ENCODE measurements at regions not wholly inside any gene's neighbourhood (a gene's known extent, or its start where the extent isn't known, plus 50 kb on each side); places are given as distances from the start of the nearest gene placed in this dataset.

DNA sequence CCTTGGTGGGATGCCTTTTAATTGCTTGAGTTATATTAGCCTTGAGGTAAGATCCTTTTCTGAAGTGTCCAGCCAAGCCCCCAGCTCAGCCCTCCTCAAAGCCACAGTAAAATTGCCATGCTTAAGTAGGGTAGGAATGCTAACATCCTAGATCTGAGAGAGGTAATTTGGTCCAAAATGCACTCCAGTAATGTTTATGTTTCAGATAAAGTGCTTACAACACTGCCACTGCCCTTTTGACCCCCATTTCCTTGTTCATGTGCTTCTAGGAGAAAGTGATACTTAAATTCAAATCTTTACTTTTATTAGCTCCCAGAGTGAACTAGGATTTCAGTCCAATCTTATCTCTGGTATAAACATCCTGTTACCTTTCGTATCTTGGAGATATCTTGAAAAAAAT lies 318.0 kb downstream of the BMP2 start (continued):
- TF ChIP-seq TSHZ2 (CRISPR knock-in tag; IDR thresholded peaks at IDR 0.05) (no peak), ZFP30 (CRISPR knock-in tag; IDR thresholded peaks at IDR 0.05) (no peak), BACH2 (CRISPR knock-in tag; IDR thresholded peaks at IDR 0.05; ENCODE audit: borderline replicate concordance) (no peak), ESRRG (CRISPR knock-in tag; IDR thresholded peaks at IDR 0.05) (no peak)
- TF ChIP-seq, protein P1, sequence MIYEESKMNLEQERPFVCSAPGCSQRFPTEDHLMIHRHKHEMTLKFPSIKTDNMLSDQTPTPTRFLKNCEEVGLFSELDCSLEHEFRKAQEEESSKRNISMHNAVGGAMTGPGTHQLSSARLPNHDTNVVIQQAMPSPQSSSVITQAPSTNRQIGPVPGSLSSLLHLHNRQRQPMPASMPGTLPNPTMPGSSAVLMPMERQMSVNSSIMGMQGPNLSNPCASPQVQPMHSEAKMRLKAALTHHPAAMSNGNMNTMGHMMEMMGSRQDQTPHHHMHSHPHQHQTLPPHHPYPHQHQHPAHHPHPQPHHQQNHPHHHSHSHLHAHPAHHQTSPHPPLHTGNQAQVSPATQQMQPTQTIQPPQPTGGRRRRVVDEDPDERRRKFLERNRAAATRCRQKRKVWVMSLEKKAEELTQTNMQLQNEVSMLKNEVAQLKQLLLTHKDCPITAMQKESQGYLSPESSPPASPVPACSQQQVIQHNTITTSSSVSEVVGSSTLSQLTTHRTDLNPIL (CRISPR knock-in tag; IDR thresholded peaks at IDR 0.05; ENCODE audit: low read depth), result no peak

DNA sequence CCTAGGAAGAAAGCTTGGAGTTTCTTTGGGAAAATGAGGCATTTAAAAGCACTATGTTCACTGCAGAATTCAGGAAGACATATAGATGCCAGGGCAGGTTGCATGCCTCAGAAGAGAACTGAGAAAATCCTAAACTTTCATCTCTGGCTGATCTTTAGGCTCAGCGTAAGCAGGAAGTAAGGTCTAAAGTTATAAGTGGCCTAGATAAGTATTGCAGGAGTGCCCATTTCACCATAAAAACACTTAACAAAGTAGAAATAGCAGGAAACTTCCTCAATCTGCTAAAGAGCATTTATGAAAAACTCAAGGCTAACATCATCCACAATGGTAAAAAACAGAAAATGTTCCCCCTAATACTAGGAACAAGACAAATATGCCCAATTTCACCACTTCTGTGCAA lies 320.3 kb downstream of the BMP2 start:
- no peak for ATAC-seq
- no peak for TF ChIP-seq CSDC2 (CRISPR knock-in tag; IDR thresholded peaks at IDR 0.05)
- TF ChIP-seq TSHZ2 (CRISPR knock-in tag; IDR thresholded peaks at IDR 0.05), result no peak
- no peak for TF ChIP-seq ESRRG (CRISPR knock-in tag; IDR thresholded peaks at IDR 0.05)
- TF ChIP-seq ARNTL (CRISPR knock-in tag; IDR thresholded peaks at IDR 0.05; ENCODE audit: borderline replicate concordance, low read depth), result no peak
- TF ChIP-seq GLIS3 (CRISPR knock-in tag; IDR thresholded peaks at IDR 0.05), result no peak
- TF ChIP-seq, protein P2, sequence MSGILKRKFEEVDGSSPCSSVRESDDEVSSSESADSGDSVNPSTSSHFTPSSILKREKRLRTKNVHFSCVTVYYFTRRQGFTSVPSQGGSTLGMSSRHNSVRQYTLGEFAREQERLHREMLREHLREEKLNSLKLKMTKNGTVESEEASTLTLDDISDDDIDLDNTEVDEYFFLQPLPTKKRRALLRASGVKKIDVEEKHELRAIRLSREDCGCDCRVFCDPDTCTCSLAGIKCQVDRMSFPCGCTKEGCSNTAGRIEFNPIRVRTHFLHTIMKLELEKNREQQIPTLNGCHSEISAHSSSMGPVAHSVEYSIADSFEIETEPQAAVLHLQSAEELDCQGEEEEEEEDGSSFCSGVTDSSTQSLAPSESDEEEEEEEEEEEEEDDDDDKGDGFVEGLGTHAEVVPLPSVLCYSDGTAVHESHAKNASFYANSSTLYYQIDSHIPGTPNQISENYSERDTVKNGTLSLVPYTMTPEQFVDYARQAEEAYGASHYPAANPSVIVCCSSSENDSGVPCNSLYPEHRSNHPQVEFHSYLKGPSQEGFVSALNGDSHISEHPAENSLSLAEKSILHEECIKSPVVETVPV (CRISPR knock-in tag; IDR thresholded peaks at IDR 0.05), result no peak

DNA sequence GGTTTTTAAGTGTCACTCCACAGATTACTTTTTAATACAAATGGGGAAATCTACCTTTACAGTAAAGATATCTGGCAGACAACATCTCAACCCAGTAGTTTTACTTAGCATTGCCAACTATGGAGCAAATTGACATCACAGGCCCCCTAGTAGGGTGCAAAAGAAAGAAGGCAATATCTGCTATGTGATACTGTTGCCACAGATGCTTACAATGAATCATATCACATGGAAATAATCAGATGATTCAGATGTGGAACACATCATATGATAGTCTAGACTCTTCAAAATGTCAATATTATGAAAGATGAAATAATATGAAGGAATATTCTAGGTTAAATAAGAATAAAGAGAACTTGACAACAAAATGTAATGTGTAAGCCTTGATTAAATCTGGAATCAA lies 322.5 kb downstream of the BMP2 start:
- no peak for ATAC-seq
- TF ChIP-seq, protein P3, sequence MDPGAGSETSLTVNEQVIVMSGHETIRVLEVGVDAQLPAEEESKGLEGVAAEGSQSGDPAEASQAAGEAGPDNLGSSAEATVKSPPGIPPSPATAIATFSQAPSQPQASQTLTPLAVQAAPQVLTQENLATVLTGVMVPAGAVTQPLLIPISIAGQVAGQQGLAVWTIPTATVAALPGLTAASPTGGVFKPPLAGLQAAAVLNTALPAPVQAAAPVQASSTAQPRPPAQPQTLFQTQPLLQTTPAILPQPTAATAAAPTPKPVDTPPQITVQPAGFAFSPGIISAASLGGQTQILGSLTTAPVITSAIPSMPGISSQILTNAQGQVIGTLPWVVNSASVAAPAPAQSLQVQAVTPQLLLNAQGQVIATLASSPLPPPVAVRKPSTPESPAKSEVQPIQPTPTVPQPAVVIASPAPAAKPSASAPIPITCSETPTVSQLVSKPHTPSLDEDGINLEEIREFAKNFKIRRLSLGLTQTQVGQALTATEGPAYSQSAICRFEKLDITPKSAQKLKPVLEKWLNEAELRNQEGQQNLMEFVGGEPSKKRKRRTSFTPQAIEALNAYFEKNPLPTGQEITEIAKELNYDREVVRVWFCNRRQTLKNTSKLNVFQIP (CRISPR knock-in tag; IDR thresholded peaks at IDR 0.05; ENCODE audit: borderline replicate concordance, low read depth), result no peak
- no peak for TF ChIP-seq ESRRG (CRISPR knock-in tag; IDR thresholded peaks at IDR 0.05)
- TF ChIP-seq BACH2 (CRISPR knock-in tag; IDR thresholded peaks at IDR 0.05; ENCODE audit: borderline replicate concordance), result no peak
- no peak for TF ChIP-seq TSHZ2 (CRISPR knock-in tag; IDR thresholded peaks at IDR 0.05)
- no peak for TF ChIP-seq GLIS3 (CRISPR knock-in tag; IDR thresholded peaks at IDR 0.05)
- TF ChIP-seq ZNF565 (CRISPR knock-in tag; conservative IDR thresholded peaks at IDR 0.05; ENCODE audit: low read depth), result no peak
- TF ChIP-seq, protein P2 (CRISPR knock-in tag; IDR thresholded peaks at IDR 0.05), result no peak
- TF ChIP-seq TCF4 (CRISPR knock-in tag; IDR thresholded peaks at IDR 0.05; ENCODE audit: borderline replicate concordance), result no peak
- no peak for TF ChIP-seq ZNF70 (CRISPR knock-in tag; IDR thresholded peaks at IDR 0.05)
- TF ChIP-seq RARB (CRISPR knock-in tag; IDR thresholded peaks at IDR 0.05), result no peak
- no peak for TF ChIP-seq ZFP3 (CRISPR knock-in tag; IDR thresholded peaks at IDR 0.05)
- TF ChIP-seq ARNTL (CRISPR knock-in tag; IDR thresholded peaks at IDR 0.05; ENCODE audit: borderline replicate concordance, low read depth), result no peak
- TF ChIP-seq SNAI2 (CRISPR knock-in tag; IDR thresholded peaks at IDR 0.05), result no peak
- no peak for TF ChIP-seq ZFP30 (CRISPR knock-in tag; IDR thresholded peaks at IDR 0.05)
- no peak for TF ChIP-seq PATZ1 (CRISPR knock-in tag; IDR thresholded peaks at IDR 0.05; ENCODE audit: borderline replicate concordance)
- no peak for TF ChIP-seq CSDC2 (CRISPR knock-in tag; IDR thresholded peaks at IDR 0.05)
- no peak for TF ChIP-seq OSR1 (CRISPR knock-in tag; IDR thresholded peaks at IDR 0.05)

All from SK-N-SH treated with all-trans-retinoic acid at 6 μM for 48 hours (cell line).